Common myeloid progenitor, CD34-positive (primary cell): ENCODE measurements at regions not wholly inside any gene's neighbourhood (a gene's known extent, or its start where the extent isn't known, plus 50 kb on each side); places are given as distances from the start of the nearest gene placed in this dataset.

Experiments
- CTCF ChIA-PET: fragments of 350-600 bp; sonication (Branson Sonifier 250); formaldehyde crosslinking; loops from one replicate; lab custom pipeline; 2021; ENCODE audit warnings: antibody characterized with exemption; lab: Charles Lee
- POLR2A ChIA-PET: fragments of 350-600 bp; sonication (Branson Sonifier 250); formaldehyde crosslinking; loops from one replicate; lab custom pipeline; 2021; ENCODE audit warnings: antibody characterized with exemption; lab: Charles Lee
- DNase-seq, 3 donors: peaks; one replicate each; pipeline versions ENCODE4 v3.0.0 to v3.0.0-alpha.2; 2013
- H3K27ac ChIP-seq, 2 experiments: 1 replicate in 1 of 2; 2 replicates in 1 of 2; pipeline ENCODE4 v1.7.0; 2013; ENCODE audit warnings: inconsistent platforms in 2 of 2, low read length in 2 of 2, mild to moderate bottlenecking in 2 of 2, low read depth in 1 of 2, moderate library complexity in 1 of 2; ENCODE audit not compliant: severe bottlenecking in 2 of 2, insufficient read depth in 1 of 2, poor library complexity in 1 of 2
- H3K27me3 ChIP-seq, 5 experiments: replicated peaks in 2 of 5; 1 replicate in 3 of 5; 2 replicates in 2 of 5; pipeline versions ENCODE4 v1.6.1 to v1.7.0; 2013; ENCODE audit warnings: low read length in 4 of 5, mild to moderate bottlenecking in 2 of 5, moderate library complexity in 2 of 5, inconsistent platforms in 1 of 5; ENCODE audit not compliant: insufficient read depth in 5 of 5, control insufficient read depth in 4 of 5
- H3K36me3 ChIP-seq, 4 experiments: 1 replicate in 2 of 4; 2 replicates in 2 of 4; pipeline versions ENCODE4 v1.6.1 to v1.7.0; 2013; ENCODE audit warnings: low read length in 3 of 4, control low read depth in 1 of 4, mild to moderate bottlenecking in 1 of 4; ENCODE audit not compliant: control insufficient read depth in 4 of 4, insufficient read depth in 4 of 4
- H3K4me1 ChIP-seq, 4 experiments: 1 replicate in 3 of 4; 2 replicates in 1 of 4; pipeline versions ENCODE4 v1.6.1 to v1.7.1; 2013; ENCODE audit warnings: low read length in 3 of 4, mild to moderate bottlenecking in 3 of 4, control low read depth in 1 of 4, inconsistent platforms in 1 of 4, moderate library complexity in 1 of 4; ENCODE audit not compliant: control insufficient read depth in 4 of 4, insufficient read depth in 4 of 4; ENCODE audit errors: control extremely low read depth in 1 of 4
- H3K4me3 ChIP-seq, 7 experiments: 1 replicate in 4 of 7; 2 replicates in 3 of 7; pipeline versions ENCODE4 v1.5.1 to v1.7.0; 2013; ENCODE audit warnings: mild to moderate bottlenecking in 7 of 7, low read length in 6 of 7, moderate library complexity in 6 of 7, inconsistent platforms in 2 of 7, low read depth in 2 of 7, control low read depth in 1 of 7; ENCODE audit not compliant: insufficient read depth in 4 of 7, control insufficient read depth in 1 of 7; ENCODE audit errors: extremely low read depth in 1 of 7
- H3K9me3 ChIP-seq, 5 experiments: 1 replicate in 4 of 5; 2 replicates in 1 of 5; pipeline versions ENCODE4 v1.6.1 to v1.7.1; 2013; ENCODE audit warnings: low read length in 4 of 5, mild to moderate bottlenecking in 2 of 5, inconsistent platforms in 1 of 5, low read depth in 1 of 5, moderate library complexity in 1 of 5; ENCODE audit not compliant: control insufficient read depth in 4 of 5, insufficient read depth in 2 of 5; ENCODE audit errors: control extremely low read depth in 1 of 5
- WGBS: methylation state at CpG from one replicate; pipeline ENCODE4 v1.1.5; 2013; ENCODE audit not compliant: insufficient coverage; 5-methylcytosine and 5-hydroxymethylcytosine counted together

- H3K4me1 ChIP-seq, result no peaks in the 10 kb centered on the region
- H3K4me3 ChIP-seq, result no peak overlapping the region
- no peaks in the 10 kb centered on the region for H3K9me3 ChIP-seq
- H3K27ac ChIP-seq, result no peak overlapping the region
- H3K36me3 ChIP-seq, result no peaks in the 10 kb centered on the region
- ChIA-PET CTCF (no interaction called here), POLR2A (no interaction called here)
- no peaks in the 10 kb centered on the region for H3K27me3 ChIP-seq
- no peak for DNase-seq
These were observed 71.9 kb upstream of the HTR1B start for GRCh38 chr6:77535172-77535571.

GRCh38 chr6:77536701-77537100, 73.4 kb upstream of the HTR1B start:
- no peak for DNase-seq
- no peaks in the 10 kb centered on the region for H3K27me3 ChIP-seq
- H3K9me3 ChIP-seq, result no peaks in the 10 kb centered on the region
- ChIA-PET CTCF (no interaction called here), POLR2A (no interaction called here)
- H3K36me3 ChIP-seq, result no peaks in the 10 kb centered on the region
- no peak overlapping the region for H3K4me3 ChIP-seq
- H3K27ac ChIP-seq, result no peak overlapping the region
- H3K4me1 ChIP-seq, result no peaks in the 10 kb centered on the region
- 83% methylated on average over 1 of the region's 7 CpGs for WGBS

GRCh38 chr6:77543601-77544000, 80.3 kb upstream of the HTR1B start:
- no peaks in the 10 kb centered on the region for H3K27me3 ChIP-seq
- H3K27ac ChIP-seq, result no peak overlapping the region
- H3K36me3 ChIP-seq, result no peaks in the 10 kb centered on the region
- DNase-seq, result no peak
- no peaks in the 10 kb centered on the region for H3K4me1 ChIP-seq
- H3K9me3 ChIP-seq, result no peaks in the 10 kb centered on the region
- H3K4me3 ChIP-seq, result no peak overlapping the region
- POLR2A ChIA-PET, result no interaction called here
- CTCF ChIA-PET, result no interaction called here
- WGBS, result 92% methylated on average over 4 of the region's 4 CpGs

- CTCF ChIA-PET, result interaction anchor here (2.0 kb wide), 1 partner anchor 15 kb away, joined by 4 read pairs; no protein-coding TSS in a partner anchor
- no peak for DNase-seq
- Histone ChIP-seq H3K9me3 (no peaks in the 10 kb centered on the region), H3K4me1 (no peaks in the 10 kb centered on the region), H3K36me3 (no peaks in the 10 kb centered on the region), H3K27me3 (no peaks in the 10 kb centered on the region), H3K4me3 (no peak overlapping the region), H3K27ac (no peak overlapping the region)
- POLR2A ChIA-PET, result no interaction called here
- 92% methylated on average over 2 of the region's 3 CpGs for WGBS
These were observed 84.9 kb upstream of the HTR1B start for GRCh38 chr6:77548190-77548589.

GRCh38 chr6:77548662-77549366, 85.5 kb upstream of the HTR1B start:
- Histone ChIP-seq H3K36me3 (no peaks in the 10 kb centered on the region), H3K4me3 (no peak overlapping the region), H3K27me3 (peaks cover 0 to 3% (median 0%) of the 10 kb centered on the region in 5 experiments), H3K27ac (no peak overlapping the region), H3K9me3 (no peaks in the 10 kb centered on the region), H3K4me1 (no peaks in the 10 kb centered on the region)
- no peak for DNase-seq
- CTCF ChIA-PET, result interaction anchor here (2.0 kb wide), 1 partner anchor 15 kb away, joined by 4 read pairs; no protein-coding TSS in a partner anchor
- POLR2A ChIA-PET, result no interaction called here
- WGBS, result 89% methylated on average over 6 of the region's 6 CpGs

GRCh38 chr6:77551135-77551534, 87.8 kb upstream of the HTR1B start:
- peaks cover 0 to 3% (median 0%) of the 10 kb centered on the region in 5 experiments for H3K27me3 ChIP-seq
- no peak overlapping the region for H3K4me3 ChIP-seq
- no peaks in the 10 kb centered on the region for H3K36me3 ChIP-seq
- no peak overlapping the region for H3K27ac ChIP-seq
- DNase-seq, result no peak
- CTCF ChIA-PET, result no interaction called here
- POLR2A ChIA-PET, result no interaction called here
- no peaks in the 10 kb centered on the region for H3K9me3 ChIP-seq
- no peaks in the 10 kb centered on the region for H3K4me1 ChIP-seq

GRCh38 chr6:77561768-77562314, 91.0 kb upstream of the MEI4 start:
- no peak overlapping the region for H3K27ac ChIP-seq
- ChIA-PET POLR2A (no interaction called here), CTCF (no interaction called here)
- WGBS, result 100% methylated on average over 2 of the region's 4 CpGs
- H3K27me3 ChIP-seq, result no peaks in the 10 kb centered on the region
- no peaks in the 10 kb centered on the region for H3K36me3 ChIP-seq
- H3K9me3 ChIP-seq, result no peaks in the 10 kb centered on the region
- no peaks in the 10 kb centered on the region for H3K4me1 ChIP-seq
- no peak for DNase-seq
- H3K4me3 ChIP-seq, result no peak overlapping the region
